ENCODE measurements at regions not wholly inside any gene's neighbourhood (a gene's known extent, or its start where the extent isn't known, plus 50 kb on each side); places are given as distances from the start of the nearest gene placed in this dataset.
"Not testable (repeated sequence)": the region's sequence is repeated elsewhere in the genome, so short reads cannot be mapped to it uniquely, and the experiment has no call there.

DNA sequence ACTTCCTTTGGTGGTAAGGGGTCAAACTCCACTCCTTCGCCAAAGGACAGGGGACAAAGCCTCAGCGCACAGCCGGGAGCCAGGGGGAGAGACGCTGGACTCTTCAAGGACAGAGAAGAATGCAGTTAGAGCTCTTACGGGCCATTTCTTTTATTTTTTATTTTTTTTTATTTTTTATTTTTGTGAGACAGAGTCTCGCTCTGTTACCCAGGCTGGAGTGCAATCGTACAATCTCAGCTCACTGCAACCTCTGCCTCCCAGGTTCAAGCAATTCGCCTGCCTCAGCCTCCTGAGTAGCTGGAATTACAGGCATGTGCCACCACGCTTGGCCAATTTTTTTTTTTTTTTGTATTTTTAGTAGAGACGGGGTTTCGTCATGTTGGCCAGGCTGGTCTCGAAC, 93.2 kb upstream of the RPH3AL start, which contains the start of gene RFLNB:
TSS of gene RFLNB (minus strand) at position 101 of the 400 bp plus-strand sequence.
- not testable (repeated sequence) for DNase-seq (ENCODE audit: low read depth in 2 of 2)

DNA sequence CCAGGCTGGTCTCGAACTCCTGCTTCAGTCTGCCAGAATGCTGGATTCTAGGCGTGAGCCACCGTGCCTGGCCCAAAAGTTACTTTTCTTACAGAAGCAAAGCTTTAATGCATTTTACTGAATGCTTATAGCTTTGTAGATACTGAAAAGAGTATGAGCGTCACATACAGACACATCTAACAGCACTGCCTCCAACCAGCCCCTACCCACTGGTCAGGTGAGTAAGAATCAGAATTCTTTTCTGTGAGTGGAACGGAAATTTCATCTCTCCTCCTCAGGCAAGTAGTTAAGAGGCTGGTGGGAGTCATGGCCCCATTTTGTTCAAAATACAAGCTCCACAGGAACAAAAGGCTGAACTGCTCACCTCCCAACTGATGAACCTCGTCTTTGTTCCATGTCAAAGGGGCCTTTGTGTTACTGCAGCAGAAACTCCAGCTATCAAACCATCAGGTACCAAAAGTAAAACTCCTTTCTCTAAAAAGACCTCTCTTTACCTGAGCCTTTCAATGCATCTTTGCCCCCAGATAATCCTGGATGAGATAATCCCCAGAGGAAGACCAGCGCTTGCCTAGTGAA, 92.4 kb upstream of the RPH3AL start:
- DNase-seq (ENCODE audit: low read depth in 2 of 2): no peak

DNA sequence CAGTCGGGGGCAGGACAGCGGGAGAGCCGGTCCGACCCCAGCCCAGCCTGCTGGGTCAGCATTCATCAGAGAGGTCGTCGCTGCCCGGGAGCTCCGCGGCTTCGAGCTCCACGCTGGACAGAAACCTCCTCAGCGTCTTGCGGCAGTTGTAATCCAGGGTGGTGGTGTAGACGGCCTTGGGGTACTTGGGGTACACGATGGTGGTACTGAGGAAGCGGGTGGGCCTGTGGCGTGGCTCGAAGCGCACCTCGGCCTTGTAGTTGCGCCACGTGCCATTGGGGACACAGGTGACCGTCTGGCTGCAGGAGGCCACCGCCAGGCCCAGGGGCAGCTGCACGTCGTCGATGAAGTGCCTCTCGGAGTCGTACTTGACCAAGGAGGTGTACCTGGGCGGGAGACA, 90.5 kb upstream of the RPH3AL start:
- DNase-seq (ENCODE audit: low read depth in 2 of 2): no peak

DNA sequence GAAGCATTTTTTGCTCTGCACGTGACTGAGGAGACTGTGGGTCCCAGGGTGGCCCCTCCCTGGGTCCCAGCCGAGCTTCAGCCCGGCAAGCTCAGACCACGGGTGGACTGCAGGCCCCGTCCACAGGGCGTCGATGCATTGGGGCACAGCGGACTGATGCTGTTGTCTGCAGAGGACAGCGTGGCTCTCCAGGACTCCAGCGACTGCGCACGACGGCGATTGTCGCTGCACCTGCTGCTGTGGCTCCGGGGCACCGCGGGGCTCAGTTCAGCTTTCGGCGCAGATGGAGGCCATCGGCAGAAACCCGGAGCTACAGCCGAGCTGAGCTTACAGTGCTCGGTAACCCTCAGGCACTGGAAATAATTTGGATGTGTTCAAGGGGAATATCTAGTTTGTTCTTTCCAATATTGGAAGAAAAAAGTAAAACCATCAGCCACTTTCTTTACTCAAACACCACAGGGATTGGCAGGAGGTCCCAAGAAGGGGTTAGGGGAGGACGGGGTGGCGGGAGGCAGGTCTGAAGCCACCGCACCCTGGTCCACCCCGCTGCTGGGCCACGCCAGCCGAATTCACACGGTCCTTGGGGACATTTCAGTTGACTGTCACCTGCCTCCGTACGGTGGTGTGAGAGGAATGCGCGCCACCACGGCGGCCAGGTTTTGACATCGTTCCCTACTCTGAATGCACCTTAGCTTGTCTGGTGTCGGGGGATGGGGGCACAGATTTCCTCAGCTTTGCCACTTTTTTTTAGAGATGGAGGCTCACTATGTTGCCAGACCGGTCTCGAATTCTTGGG, 88.7 kb upstream of the RPH3AL start:
- DNase-seq (ENCODE audit: low read depth in 2 of 2): no peak

DNA sequence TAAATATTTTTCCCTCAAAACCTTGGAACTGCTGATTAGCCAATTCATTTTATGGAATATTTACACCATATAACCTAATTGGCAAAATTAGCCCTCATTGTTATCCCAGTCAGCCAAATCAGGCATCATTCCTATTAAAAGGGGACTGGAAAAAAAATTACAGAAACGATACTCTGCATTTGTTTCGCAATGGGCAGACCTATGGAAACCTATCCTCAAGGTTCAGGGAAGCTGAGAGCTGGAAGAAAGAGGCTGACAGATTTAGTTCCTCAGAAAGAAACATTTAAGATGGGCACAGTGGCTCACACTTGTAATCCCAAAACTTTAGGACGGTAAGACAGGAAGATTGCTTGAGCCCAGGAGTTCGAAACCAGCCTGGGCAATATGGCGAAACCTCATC, 85.6 kb upstream of the RPH3AL start:
- DNase-seq (ENCODE audit: low read depth in 2 of 2): no peak

DNA sequence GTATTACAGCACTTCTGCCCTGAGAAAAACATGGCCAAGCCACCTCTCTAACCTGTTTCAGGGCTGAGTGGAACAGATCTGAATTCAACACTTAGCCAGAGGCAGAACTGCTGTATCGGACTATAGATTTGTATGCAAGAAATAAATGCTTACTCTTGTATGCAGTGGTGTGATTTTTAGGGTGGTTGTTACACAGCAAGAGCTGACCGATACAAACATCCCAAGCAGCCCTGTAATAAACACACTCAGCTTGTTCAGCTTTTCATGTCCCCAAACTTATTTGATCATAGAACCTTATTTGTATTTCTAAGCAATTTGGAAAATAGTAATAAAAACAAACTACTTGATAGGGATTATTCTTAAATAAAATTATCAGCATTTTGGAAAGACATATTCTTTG, 84.9 kb upstream of the RPH3AL start:
- no peak for DNase-seq (ENCODE audit: low read depth in 2 of 2)

DNA sequence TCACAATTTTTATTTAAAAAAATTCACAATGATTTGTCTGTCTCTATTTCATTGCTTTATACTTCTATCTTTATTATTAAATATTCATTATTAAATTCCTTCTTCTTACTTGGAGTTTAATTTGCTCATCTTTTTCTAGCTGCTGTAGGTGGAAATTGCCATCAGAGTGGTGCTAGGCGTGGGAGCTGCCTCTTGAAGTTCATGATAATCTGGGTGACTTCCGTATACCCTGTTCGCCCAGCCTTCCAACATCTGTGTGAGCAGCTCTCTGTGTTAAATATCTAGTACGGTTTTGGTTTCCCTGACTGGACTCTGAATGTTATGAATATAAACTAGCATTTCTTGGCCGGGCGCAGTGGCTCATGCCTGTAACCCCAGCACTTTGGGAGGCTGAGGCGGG, 84.0 kb upstream of the RPH3AL start:
- DNase-seq (ENCODE audit: low read depth in 2 of 2): no peak

DNA sequence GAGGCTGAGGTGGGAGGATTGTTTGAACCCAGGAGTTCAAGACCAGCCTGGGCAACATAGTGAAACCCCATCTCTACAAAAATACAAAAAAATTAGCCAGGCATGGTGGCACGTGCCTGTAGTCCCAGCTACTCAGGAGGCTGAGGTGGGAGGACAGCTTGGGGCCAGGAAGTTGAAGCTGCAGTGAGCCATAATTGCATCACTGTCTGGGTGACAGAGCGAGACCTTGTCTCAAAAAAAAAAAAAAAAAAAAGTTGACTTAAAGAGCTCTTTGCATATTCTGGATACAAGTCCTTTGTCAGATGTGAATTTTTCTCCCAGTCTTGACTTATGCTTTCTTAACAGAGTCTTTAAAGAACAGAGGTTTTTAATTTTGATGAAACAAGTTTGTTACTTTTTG, 79.9 kb upstream of the RPH3AL start:
- not testable (repeated sequence) for DNase-seq (ENCODE audit: low read depth in 2 of 2)

DNA sequence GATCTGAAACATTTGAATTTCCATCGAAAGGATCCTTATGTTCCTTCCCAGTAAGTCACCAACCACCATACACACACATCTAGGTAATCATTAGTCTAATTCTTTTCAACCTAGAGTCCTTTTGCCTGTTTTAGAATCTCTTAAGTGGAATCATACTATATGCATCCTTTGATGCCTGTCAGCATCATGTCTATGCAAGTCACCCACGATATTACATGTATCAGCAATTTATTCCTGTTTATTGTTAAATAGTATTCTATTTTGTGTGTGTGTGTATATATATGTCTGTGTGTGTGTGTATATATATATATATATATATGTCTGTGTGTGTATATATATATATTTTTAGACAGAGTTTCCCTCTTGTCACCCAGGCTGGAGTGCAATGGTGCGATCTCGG, 78.9 kb upstream of the RPH3AL start:
- no peak for DNase-seq (ENCODE audit: low read depth in 2 of 2)

DNA sequence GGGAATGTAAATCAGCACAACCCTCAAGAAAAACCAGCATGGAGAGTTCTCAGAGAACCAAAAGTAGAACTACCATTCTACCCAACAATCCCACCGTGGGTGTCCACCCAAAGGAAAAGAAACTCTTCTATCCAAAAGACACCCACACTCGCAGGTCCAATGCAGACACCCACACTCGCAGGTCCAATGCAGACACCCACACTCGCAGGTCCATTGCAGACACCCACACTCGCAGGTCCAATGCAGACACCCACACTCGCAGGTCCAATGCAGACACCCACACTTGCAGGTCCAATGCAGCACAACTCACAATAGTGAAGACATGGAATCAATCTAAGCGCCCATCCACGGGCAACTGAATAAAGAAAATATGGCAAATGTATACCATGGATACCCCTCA, 77.0 kb upstream of the RPH3AL start:
- no peak for DNase-seq (ENCODE audit: low read depth in 2 of 2)

DNA sequence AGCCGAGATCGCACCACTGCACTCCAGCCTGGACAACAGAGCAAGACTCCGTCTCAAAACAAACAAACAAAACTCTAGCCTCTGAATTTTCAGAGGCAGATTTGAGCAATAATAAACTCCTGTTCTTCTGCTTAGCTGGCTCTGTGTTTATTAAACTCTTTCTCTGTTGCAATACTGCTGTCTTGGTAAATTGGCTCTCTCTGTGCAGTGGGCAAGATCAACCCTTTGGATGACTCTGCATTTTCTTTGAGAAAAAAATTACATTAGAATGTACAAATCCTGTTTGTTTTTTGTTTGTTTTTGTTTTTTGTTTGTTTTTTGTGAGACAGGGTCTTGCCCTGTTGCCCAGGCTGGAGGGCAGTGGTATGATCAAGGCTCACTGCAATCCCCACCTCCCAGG, 75.8 kb upstream of the RPH3AL start:
- DNase-seq (ENCODE audit: low read depth in 2 of 2): no peak

DNA sequence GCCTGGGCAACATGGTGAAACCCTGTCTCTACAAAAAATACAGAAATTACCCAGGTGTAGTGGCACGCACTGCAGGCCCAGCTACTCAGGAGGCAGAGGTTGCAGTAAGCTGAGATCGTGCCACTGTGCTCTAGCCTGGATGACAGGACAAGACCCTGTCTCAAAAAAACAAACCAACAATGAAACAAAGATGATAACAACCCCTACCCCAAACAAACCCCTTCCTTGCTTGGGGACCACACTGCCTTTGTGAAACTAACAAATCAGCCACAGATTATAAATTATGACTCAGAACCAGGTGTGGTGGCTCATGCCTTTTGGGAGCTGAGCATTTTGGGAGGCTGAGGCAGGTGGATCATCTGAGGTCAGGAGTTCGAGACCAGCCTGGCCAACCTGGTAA, 75.3 kb upstream of the RPH3AL start:
- no peak for DNase-seq (ENCODE audit: low read depth in 2 of 2)

DNA sequence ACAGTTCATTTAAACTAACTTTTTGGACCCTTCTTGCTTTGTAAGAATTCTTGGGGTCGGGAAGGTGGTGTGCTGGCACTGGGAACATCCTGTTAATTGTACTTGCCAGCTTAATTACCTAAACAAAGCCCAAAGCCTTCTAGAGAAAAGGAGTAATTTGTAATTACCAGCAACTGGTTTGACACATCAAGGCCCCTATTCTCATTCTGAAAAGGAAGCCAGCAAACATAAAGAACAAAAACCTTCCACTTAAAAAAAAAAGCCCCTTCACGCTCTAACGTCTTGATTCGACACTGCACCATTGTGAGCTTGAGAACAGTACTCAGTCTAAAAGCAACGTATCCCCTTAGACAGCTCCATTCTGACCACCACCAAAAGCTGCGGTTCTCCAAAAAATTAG, 74.7 kb upstream of the RPH3AL start:
- DNase-seq (ENCODE audit: low read depth in 2 of 2): no peak

DNA sequence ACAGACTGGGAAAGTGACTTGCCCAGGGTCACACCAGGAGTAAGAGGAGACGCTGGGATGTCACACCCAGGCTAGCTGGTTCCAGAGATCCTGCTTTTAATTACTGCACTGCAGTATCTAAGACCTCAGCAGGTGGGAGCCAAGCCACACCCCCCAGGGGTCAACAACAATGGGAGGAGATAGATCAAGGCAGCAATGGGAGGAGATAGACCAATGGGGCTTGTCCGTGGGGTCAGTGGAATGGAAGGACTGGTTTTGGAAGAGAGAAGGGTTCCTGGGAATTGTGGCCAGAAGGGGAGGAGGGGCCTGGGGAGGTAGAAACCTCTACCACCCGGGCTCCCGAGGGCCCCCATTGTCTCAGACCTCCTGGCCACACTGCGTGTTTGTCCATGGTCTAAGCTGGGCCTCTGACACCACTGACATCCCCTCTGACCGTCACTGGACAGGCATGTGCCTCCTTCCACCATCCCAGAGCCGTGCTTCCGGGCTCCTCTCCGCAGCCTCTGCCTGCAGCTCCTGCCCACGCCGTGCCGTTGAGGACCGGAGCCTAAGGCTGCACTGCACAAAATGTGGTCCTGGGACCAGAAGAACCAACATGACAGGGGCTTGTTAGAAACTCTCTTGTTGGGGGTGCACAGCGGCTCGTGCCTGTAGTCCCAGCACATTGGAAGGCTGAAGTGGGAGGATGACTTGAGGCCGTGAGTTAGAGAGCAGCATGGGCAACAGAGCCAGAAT, 69.8 kb upstream of the RPH3AL start:
- DNase-seq (ENCODE audit: low read depth in 2 of 2): no peak

DNA sequence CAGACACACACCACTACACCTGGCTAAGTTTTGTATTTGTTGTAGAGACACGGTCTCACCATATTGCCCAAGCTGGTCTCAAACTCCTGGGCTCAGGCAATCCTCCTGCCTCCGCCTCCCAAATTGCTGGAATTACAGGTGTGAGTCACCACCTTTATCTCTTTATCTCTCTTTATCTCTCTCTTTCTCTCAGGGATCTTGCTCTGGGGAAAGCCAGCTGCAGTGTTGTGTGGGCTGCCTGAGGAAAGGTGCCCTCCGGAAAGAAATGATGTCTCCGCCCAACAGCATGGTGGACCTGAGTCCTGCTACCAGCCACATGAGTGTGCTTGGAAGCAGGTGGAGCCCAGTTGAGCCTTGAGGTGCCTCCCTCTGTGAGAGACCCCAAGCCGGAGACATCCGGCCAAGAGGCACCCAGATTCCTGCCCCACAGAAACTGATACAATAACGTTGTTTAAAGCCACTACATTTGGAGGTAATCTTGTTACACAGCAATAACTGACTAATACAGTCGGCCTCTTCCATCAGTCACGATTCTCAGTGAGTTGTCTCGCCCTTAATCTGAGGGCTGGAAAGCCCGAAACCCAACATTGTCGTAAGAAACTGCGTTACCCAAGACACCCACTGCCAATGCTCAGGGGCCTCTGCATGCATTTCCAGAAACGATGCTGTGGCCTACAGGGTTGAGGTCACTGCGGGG, 68.0 kb upstream of the RPH3AL start:
- DNase-seq (ENCODE audit: low read depth in 2 of 2): no peak

DNA sequence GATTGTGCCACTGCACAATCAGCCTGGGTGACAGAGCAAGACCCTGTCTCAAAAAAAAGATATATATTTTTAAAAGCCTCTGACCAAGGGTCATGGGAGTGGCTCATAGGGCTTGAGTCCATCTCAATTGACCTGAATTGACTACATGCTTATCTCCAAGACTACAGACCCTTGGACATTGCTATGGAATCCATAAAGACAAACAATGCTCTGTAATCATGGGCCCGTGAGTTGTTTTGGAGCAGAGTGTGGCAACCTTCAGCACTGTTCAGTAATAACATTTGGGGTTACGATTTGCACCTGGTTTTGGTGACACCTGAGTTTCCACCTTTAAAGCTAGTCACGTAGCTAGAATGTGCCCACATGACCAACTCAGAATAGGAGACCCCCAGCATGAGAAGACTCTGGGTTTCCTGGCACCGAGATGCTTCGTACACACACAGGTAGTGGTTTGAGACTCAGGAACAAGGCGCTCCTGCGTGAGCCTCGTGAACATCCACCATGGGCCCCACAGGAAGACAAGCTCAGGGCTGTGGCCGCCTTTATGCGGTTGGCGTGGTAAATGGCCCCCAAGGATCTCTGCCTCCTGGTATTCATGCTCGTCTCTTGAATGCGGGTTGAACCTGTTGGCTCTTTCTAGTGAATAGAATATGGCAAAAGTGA, 66.6 kb upstream of the RPH3AL start:
- DNase-seq (ENCODE audit: low read depth in 2 of 2): no peak

DNA sequence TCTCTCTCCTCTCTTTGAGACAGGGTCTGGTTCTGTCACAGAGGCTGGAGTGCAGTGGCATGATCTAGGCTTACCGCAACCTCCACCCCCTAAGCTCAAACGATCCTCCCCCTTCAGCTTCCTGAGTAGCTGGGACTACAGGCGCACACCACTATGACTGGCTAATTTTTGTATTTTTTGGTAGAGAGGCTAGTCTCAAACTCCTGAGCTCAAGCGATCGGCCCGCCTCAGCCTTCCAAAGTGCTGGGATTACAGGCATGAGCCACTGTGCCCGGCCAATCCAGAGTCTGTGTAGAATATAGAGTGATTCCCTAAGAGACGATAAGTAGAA, 65.8 kb upstream of the RPH3AL start:
- no peak for DNase-seq (ENCODE audit: low read depth in 2 of 2)

DNA sequence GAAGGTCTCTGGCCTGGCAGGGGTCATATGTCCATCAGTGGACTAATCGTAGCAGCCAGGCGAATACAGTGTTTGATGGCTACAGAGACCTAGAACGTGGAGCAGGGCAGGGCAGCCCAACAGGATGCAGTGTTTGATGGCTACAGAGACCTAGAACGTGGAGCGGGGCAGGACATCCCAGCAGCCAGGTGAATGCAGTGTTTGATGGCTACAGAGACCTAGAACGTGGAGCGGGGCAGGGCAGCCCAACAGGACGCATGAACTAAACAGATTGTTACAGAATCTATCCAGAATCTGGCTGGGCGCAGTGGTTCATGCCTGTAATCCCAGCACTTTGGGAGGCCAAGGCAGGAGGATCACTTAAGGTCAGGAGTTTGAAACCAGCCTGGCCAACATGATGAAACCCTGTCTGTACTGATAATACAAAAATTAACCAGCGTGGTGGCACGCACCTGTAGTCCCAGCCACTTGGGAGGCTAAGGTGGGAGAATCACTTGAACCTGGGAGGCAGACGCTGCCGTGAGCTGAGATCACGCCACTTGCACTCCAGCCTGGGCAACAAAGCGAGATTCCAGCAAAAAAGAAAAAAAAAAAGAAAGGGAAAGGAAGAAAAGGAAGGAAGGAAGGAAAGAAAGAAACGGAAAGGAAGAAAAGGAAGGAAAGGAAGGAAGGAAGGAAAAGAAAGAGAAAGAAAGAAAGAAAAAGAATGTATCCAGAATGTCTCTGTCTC, 65.2 kb upstream of the RPH3AL start:
- no peak for DNase-seq (ENCODE audit: low read depth in 2 of 2)

DNA sequence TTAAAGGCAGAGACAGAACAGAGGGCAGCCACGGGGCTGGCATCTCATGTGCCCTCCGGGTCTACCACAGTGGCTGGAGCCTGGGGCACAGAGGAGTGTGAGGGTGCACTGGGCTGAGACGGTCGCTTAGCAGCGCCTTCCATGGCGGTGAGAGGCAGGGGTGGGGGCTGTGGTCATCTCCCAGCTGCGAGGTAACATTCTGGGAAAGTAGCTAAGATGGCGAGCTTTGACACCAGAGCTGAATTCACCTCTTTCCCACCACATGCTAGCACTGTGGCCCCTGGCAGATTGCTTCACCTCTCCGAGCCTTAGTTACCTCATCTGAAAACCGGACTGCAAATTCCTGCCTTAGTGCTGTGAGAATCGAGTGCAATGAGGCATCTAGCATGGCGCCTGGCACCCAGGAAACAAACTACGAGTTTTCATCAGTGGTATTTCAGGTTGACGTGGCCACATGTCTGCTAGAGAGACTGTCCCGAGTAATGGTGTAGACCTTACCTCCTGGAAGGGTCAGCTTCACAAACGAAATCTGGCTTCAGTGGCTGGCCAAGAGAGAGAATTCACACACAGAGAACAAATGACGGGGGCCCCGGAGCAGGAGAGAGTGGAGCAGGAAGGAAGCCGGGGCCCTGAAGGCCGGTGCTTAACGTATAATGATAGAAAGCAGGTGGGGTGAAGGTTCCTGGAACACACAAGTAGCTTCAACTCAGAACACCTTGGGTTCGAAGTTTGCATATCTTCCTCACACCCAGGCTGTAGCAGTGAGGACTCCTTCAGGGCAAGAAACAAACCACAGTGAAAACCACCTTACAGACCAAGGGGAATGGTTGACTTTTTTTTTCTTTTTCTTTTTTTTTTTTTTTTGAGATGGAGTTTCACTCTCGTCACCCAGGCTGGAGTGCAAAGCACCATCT, 63.9 kb upstream of the RPH3AL start:
- no peak for DNase-seq (ENCODE audit: low read depth in 2 of 2)

DNA sequence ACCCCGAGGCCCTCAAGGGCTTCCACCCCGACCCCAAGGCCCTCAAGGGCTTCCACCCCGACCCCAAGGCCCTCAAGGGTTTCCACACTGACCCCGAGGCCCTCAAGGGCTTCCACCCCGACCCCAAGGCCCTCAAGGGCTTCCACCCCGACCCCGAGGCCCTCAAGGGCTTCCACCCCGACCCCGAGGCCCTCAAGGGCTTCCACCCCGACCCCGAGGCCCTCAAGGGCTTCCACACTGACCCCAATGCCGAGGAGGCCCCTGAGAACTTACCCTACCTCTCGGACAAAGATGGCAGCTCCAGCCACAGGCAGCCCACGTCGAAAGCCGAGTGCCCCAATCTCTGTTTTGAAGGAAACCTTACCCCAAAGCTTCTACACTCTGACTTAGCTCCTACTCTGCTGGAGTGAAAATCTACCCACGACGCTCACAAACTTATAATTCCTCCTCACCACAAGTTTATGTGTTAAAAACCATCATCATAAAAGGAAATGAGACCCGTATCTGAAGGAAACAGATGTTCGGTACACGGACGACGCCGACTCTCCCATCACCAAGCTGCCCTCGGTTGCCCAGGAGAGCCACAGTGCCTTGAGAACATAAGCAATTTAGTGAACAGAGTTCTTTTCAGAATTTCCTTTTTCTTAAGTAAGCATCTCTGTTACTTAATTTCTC, 61.2 kb upstream of the RPH3AL start:
- no peak for DNase-seq (ENCODE audit: low read depth in 2 of 2)
